ENCODE measurements at regions not wholly inside any gene's neighbourhood (a gene's known extent, or its start where the extent isn't known, plus 50 kb on each side); places are given as distances from the start of the nearest gene placed in this dataset.

DNA sequence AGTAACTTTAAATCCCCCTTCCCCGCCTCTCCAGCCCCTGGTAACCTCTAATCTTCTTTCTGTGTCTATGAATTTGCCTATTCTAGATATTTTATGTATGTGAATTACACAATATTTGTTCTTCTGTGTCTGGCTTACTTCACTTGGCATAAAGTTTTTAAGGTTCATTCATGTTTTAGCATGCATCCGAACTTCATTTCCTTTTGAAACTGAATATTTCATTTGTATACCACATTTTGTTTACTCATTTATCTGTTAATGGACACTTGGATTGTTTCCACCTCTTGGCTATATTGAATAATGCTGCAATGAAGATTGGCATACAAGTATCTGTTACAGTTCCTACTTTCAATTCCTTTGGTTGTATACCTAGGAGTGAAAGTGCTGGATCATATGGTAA, 205.3 kb downstream of the TM2D1 start:
- no peaks in the 10 kb centered on the region for H3K36me3 ChIP-seq (ENCODE audit: control insufficient read depth, insufficient read depth, low read length)
- H3K79me2 ChIP-seq (ENCODE audit: control insufficient read depth, insufficient read depth, low read length): no peaks in the 10 kb centered on the region
- no peaks in the 10 kb centered on the region for H3K27me3 ChIP-seq (ENCODE audit: control insufficient read depth, insufficient read depth, low read length)
- H2AFZ ChIP-seq (ENCODE audit: low read length): no peak overlapping the region
- no peaks in the 10 kb centered on the region for H3K9me3 ChIP-seq (ENCODE audit: control insufficient read depth, insufficient read depth, low read depth, low read length)
- no peaks in the 10 kb centered on the region for H4K20me1 ChIP-seq (ENCODE audit: control insufficient read depth, extremely low read depth, insufficient read depth, low read length)
- TF ChIP-seq EZH2 (IDR thresholded peaks at IDR 0.05; ENCODE audit: low read length, missing control alignments): no peak
- TF ChIP-seq, protein P1, sequence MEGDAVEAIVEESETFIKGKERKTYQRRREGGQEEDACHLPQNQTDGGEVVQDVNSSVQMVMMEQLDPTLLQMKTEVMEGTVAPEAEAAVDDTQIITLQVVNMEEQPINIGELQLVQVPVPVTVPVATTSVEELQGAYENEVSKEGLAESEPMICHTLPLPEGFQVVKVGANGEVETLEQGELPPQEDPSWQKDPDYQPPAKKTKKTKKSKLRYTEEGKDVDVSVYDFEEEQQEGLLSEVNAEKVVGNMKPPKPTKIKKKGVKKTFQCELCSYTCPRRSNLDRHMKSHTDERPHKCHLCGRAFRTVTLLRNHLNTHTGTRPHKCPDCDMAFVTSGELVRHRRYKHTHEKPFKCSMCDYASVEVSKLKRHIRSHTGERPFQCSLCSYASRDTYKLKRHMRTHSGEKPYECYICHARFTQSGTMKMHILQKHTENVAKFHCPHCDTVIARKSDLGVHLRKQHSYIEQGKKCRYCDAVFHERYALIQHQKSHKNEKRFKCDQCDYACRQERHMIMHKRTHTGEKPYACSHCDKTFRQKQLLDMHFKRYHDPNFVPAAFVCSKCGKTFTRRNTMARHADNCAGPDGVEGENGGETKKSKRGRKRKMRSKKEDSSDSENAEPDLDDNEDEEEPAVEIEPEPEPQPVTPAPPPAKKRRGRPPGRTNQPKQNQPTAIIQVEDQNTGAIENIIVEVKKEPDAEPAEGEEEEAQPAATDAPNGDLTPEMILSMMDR (conservative IDR thresholded peaks at IDR 0.05 in 1 of 2, IDR thresholded peaks at IDR 0.05 in 1 of 2; ENCODE audit: low read depth in 1 of 2, low read length in 2 of 2): no peak
- H3K27ac ChIP-seq (ENCODE audit: insufficient read depth, low read length): no peak overlapping the region
- no peaks in the 10 kb centered on the region for H3K4me1 ChIP-seq (ENCODE audit: control insufficient read depth, extremely low read depth, insufficient read depth, low read length)
- no peak overlapping the region for H3K4me3 ChIP-seq (replicated peaks in 1 of 4; ENCODE audit: control extremely low read depth in 1 of 4, insufficient read depth in 1 of 4, low read depth in 3 of 4, low read length in 4 of 4)
- DNase-seq (ENCODE audit: low read depth in 2 of 2): no peak
- H3K9ac ChIP-seq (ENCODE audit: insufficient read depth, low read length): no peak overlapping the region
- H3K4me2 ChIP-seq (ENCODE audit: extremely low read depth, insufficient read depth, low read length): no peak overlapping the region

DNA sequence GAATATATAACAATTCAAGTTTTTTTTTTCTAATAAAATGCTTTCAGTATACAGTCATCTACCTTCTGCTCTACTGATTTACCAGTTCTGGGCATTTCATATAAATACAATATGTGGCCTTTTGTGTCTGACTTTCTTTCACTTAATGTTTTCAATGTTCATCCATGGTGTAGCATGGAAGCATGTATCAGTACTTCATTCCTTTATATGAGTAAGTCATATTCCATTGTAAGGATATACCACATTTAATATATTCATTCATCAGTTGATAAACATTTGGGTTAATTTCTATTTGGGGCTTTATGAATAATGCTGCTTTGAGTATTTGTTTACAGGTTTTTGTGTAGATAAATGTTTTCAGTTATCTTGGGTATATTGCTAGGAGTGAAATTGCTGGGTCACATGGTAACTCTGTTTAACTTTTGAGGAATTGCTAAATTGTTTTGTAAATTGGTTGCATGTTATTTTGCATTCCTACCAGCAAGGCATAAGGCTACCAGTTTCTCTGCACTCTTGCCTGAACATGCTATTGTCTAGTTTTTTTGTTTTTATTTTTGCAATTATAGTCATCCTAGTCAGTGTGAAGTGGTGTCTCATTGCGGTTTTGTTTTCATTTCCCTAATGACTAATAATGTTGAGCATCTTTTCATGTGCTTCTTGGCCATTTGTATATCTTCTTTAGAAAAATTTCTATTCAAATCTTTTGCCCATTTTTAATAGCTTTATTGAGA, 206.1 kb downstream of the TM2D1 start:
- no peak overlapping the region for H3K4me3 ChIP-seq (replicated peaks in 1 of 4; ENCODE audit: control extremely low read depth in 1 of 4, insufficient read depth in 1 of 4, low read depth in 3 of 4, low read length in 4 of 4)
- no peak overlapping the region for H3K27ac ChIP-seq (ENCODE audit: insufficient read depth, low read length)
- DNase-seq (ENCODE audit: low read depth in 2 of 2): peak in 1 of 2 donors; percentile 6
- no peak overlapping the region for H3K9ac ChIP-seq (ENCODE audit: insufficient read depth, low read length)
- H3K4me2 ChIP-seq (ENCODE audit: extremely low read depth, insufficient read depth, low read length): no peak overlapping the region
- no peak for TF ChIP-seq EZH2 (IDR thresholded peaks at IDR 0.05; ENCODE audit: low read length, missing control alignments)
- TF ChIP-seq, protein P1 (conservative IDR thresholded peaks at IDR 0.05 in 1 of 2, IDR thresholded peaks at IDR 0.05 in 1 of 2; ENCODE audit: low read depth in 1 of 2, low read length in 2 of 2): peak in 1 of 2 donors; percentile 13
- H4K20me1 ChIP-seq (ENCODE audit: control insufficient read depth, extremely low read depth, insufficient read depth, low read length): no peaks in the 10 kb centered on the region
- no peaks in the 10 kb centered on the region for H3K79me2 ChIP-seq (ENCODE audit: control insufficient read depth, insufficient read depth, low read length)
- no peaks in the 10 kb centered on the region for H3K9me3 ChIP-seq (ENCODE audit: control insufficient read depth, insufficient read depth, low read depth, low read length)
- H3K27me3 ChIP-seq (ENCODE audit: control insufficient read depth, insufficient read depth, low read length): no peaks in the 10 kb centered on the region
- H3K36me3 ChIP-seq (ENCODE audit: control insufficient read depth, insufficient read depth, low read length): no peaks in the 10 kb centered on the region
- H2AFZ ChIP-seq (ENCODE audit: low read length): no peak overlapping the region
- H3K4me1 ChIP-seq (ENCODE audit: control insufficient read depth, extremely low read depth, insufficient read depth, low read length): no peaks in the 10 kb centered on the region

DNA sequence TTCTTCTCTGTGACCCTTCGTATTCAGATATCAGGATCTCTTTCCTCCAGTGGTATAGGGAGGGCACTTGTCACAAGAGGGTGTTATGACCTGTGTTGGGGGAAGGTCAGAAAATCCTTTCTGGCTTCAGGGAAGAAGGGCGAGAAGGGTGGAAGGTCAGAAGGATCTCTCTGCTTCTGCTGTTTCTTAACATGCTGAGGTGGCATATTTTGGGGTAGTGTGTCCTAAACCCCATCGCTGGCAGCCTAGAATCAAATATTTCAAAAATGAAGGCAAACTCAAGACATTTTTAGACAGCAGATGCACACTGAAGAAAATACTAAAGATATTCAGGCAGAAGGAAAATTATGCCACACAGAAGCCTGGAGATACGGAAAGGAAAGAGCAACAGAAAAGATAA, 207.6 kb downstream of the TM2D1 start:
- Histone ChIP-seq H3K9ac (ENCODE audit: insufficient read depth, low read length) (no peak overlapping the region), H3K27me3 (ENCODE audit: control insufficient read depth, insufficient read depth, low read length) (no peaks in the 10 kb centered on the region), H4K20me1 (ENCODE audit: control insufficient read depth, extremely low read depth, insufficient read depth, low read length) (no peaks in the 10 kb centered on the region)

More for the DNA sequence above, 207.6 kb downstream of the TM2D1 start:
- Histone ChIP-seq H3K9me3 (ENCODE audit: control insufficient read depth, insufficient read depth, low read depth, low read length) (no peaks in the 10 kb centered on the region), H3K27ac (ENCODE audit: insufficient read depth, low read length) (no peak overlapping the region), H2AFZ (ENCODE audit: low read length) (no peak overlapping the region), H3K4me3 (replicated peaks in 1 of 4; ENCODE audit: control extremely low read depth in 1 of 4, insufficient read depth in 1 of 4, low read depth in 3 of 4, low read length in 4 of 4) (no peak overlapping the region), H3K79me2 (ENCODE audit: control insufficient read depth, insufficient read depth, low read length) (no peaks in the 10 kb centered on the region), H3K4me2 (ENCODE audit: extremely low read depth, insufficient read depth, low read length) (no peak overlapping the region), H3K4me1 (ENCODE audit: control insufficient read depth, extremely low read depth, insufficient read depth, low read length) (no peaks in the 10 kb centered on the region), H3K36me3 (ENCODE audit: control insufficient read depth, insufficient read depth, low read length) (no peaks in the 10 kb centered on the region)
- no peak for TF ChIP-seq EZH2 (IDR thresholded peaks at IDR 0.05; ENCODE audit: low read length, missing control alignments)
- TF ChIP-seq, protein P1 (conservative IDR thresholded peaks at IDR 0.05 in 1 of 2, IDR thresholded peaks at IDR 0.05 in 1 of 2; ENCODE audit: low read depth in 1 of 2, low read length in 2 of 2): no peak
- DNase-seq (ENCODE audit: low read depth in 2 of 2): no peak
